OCI-LY3 (cell line): ENCODE measurements at regions not wholly inside any gene's neighbourhood (a gene's known extent, or its start where the extent isn't known, plus 50 kb on each side); places are given as distances from the start of the nearest gene placed in this dataset.

Source experiments
- EZH2phosphoT487 ChIP-seq: fragments of 200-600 bp; shearing (Covaris generic); IDR thresholded peaks from 2 replicates; pipeline ENCODE4 v1.6.1; 2018; ENCODE audit warnings: antibody characterized with exemption, mixed run types, low read depth
- TF ChIP-seq, protein P1 (sequence below): fragments of 200-600, 300-600 bp; sonication (generic); IDR thresholded peaks from 2 replicates; pipeline ENCODE4 v1.5.1; 2014; ENCODE audit warnings: antibody characterized with exemption, low read length, low read depth

DNA sequence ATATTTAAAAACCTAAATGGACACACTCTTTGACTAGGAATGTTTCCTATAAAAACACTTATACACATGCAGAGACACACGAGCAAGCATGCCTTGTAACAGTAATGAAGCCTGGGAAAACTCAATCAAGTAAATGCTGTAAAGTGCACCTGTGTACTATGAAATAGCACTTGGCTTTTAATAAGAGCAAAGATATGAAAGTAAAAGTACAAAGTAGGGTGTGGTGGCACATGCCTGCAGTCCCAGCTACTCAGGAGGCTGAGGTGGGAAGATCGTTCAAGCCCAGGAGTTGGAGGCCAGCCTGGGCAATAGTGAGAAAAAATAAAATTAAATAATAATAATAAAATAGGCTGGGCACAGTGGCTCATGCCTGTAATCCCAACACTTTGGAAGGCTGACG is 166.9 kb upstream of the GRK3 start:
- TF ChIP-seq, protein P1, sequence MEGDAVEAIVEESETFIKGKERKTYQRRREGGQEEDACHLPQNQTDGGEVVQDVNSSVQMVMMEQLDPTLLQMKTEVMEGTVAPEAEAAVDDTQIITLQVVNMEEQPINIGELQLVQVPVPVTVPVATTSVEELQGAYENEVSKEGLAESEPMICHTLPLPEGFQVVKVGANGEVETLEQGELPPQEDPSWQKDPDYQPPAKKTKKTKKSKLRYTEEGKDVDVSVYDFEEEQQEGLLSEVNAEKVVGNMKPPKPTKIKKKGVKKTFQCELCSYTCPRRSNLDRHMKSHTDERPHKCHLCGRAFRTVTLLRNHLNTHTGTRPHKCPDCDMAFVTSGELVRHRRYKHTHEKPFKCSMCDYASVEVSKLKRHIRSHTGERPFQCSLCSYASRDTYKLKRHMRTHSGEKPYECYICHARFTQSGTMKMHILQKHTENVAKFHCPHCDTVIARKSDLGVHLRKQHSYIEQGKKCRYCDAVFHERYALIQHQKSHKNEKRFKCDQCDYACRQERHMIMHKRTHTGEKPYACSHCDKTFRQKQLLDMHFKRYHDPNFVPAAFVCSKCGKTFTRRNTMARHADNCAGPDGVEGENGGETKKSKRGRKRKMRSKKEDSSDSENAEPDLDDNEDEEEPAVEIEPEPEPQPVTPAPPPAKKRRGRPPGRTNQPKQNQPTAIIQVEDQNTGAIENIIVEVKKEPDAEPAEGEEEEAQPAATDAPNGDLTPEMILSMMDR = no peak
- TF ChIP-seq EZH2phosphoT487 = no peak
